ENCODE measurements at regions not wholly inside any gene's neighbourhood (a gene's known extent, or its start where the extent isn't known, plus 50 kb on each side); places are given as distances from the start of the nearest gene placed in this dataset.

DNA sequence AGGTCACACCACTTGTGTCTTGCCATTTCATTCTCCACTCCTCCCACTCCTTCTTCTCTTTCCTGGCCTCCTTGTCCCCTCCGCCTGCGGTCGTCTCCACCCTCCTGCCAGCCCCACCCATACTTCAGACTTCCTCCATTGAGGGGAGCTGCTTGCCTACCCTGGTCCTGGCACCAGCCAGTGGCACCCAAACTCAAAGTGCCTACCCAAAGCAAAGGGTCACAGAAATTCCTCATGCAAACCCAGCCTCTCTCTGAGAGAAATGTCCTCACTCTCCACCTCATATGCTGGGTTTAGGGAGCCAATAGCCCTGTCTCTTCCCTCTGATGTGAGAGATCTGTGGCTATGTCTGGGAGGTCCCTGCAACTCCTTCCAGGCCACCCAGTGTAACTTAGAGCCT is 109.6 kb downstream of the TEX26 start:
- TF ChIP-seq CREB1 (IDR thresholded peaks at IDR 0.05; ENCODE audit: low read depth) (no peak), EP300 (IDR thresholded peaks at IDR 0.05; ENCODE audit: borderline replicate concordance) (no peak), YY1 (IDR thresholded peaks at IDR 0.05; ENCODE audit: low read depth) (no peak), REST (IDR thresholded peaks at IDR 0.05; ENCODE audit: low read depth) (no peak), RAD21 (IDR thresholded peaks at IDR 0.05; ENCODE audit: low read depth) (no peak), EGR1 (IDR thresholded peaks at IDR 0.05) (no peak), ZBTB7A (IDR thresholded peaks at IDR 0.05; ENCODE audit: low read depth) (no peak), MAX (IDR thresholded peaks at IDR 0.05) (no peak)
